GM23248 (cell line): ENCODE measurements at regions not wholly inside any gene's neighbourhood (a gene's known extent, or its start where the extent isn't known, plus 50 kb on each side); places are given as distances from the start of the nearest gene placed in this dataset.

Experiments
- EZH2 ChIP-seq: fragments of 200-600 bp; sonication (generic); IDR thresholded peaks from 2 replicates; pipeline ENCODE4 v1.6.1; 2018; ENCODE audit warnings: antibody characterized with exemption, mild to moderate bottlenecking; ENCODE audit not compliant: insufficient read depth, poor library complexity, severe bottlenecking
- EZH2phosphoT487 ChIP-seq: fragments of 200-600 bp; sonication (generic); IDR thresholded peaks from 2 replicates; pipeline ENCODE4 v1.6.1; 2018; ENCODE audit warnings: antibody characterized with exemption, moderate library complexity, mild to moderate bottlenecking, low read depth; ENCODE audit not compliant: insufficient read depth

GRCh38 chr10:78541481-78542140, 507.9 kb downstream of the RPS24 start:
- TF ChIP-seq EZH2 (no peak), EZH2phosphoT487 (no peak)
